Esophagus squamous epithelium (tissue), 4 donors: ENCODE measurements at regions not wholly inside any gene's neighbourhood (a gene's known extent, or its start where the extent isn't known, plus 50 kb on each side); places are given as distances from the start of the nearest gene placed in this dataset.

Source experiments
- CTCF ChIP-seq, 6 experiments: fragments of 450-650 bp in 4 of 6; fragments of 200-600 bp in 2 of 6; sonication (generic) in 2 of 6; IDR thresholded peaks; one replicate each; pipeline ENCODE4 v1.5.1; 2016 to 2019; ENCODE audit warnings: antibody characterized with exemption in 6 of 6, mild to moderate bottlenecking in 4 of 6, moderate library complexity in 4 of 6
- POLR2A ChIP-seq, 4 donors: fragments of 450-650 bp; IDR thresholded peaks; one replicate each; pipeline ENCODE4 v1.6.1; 2017; ENCODE audit warnings: antibody characterized with exemption in 4 of 4, mild to moderate bottlenecking in 4 of 4, moderate library complexity in 3 of 4

GRCh38 chr1:208559597-208560329 is 315.6 kb upstream of the PLXNA2 start:
- no peak for TF ChIP-seq CTCF (IDR thresholded peaks at IDR 0.05)
- no peak for TF ChIP-seq POLR2A (IDR thresholded peaks at IDR 0.05)
